Ascending aorta (tissue), 2 donors: ENCODE measurements at regions not wholly inside any gene's neighbourhood (a gene's known extent, or its start where the extent isn't known, plus 50 kb on each side); places are given as distances from the start of the nearest gene placed in this dataset.
"Not testable (repeated sequence)": the region's sequence is repeated elsewhere in the genome, so short reads cannot be mapped to it uniquely, and the experiment has no call there.

Experiments
- DNase-seq, 2 donors: peaks; one replicate each; pipeline ENCODE4 v3.0.0-alpha.2; 2019; ENCODE audit warnings: low spot score in 2 of 2
- H3K27ac ChIP-seq, 2 donors: fragments of 200-600 bp; sonication (generic); one replicate each; pipeline ENCODE4 v1.5.1; 2016 to 2017; ENCODE audit warnings: mild to moderate bottlenecking in 1 of 2
- H3K27me3 ChIP-seq: fragments of 200-600 bp; sonication (generic); one replicate; pipeline ENCODE4 v1.5.1; 2017
- H3K36me3 ChIP-seq, 2 donors: fragments of 200-600 bp; sonication (generic); one replicate each; pipeline ENCODE4 v1.5.1; 2016
- H3K4me1 ChIP-seq, 2 donors: fragments of 200-600 bp; sonication (generic); one replicate each; pipeline ENCODE4 v1.5.1; 2016 to 2017; ENCODE audit warnings: mild to moderate bottlenecking in 1 of 2
- H3K4me3 ChIP-seq, 2 donors: fragments of 200-600 bp; sonication (generic); one replicate each; pipeline ENCODE4 v1.5.1; 2016 to 2017; ENCODE audit warnings: mild to moderate bottlenecking in 1 of 2
- H3K9me3 ChIP-seq, 2 donors: fragments of 200-600 bp; sonication (generic); one replicate each; pipeline ENCODE4 v1.5.1; 2016
- intact Hi-C: fragments of 100-400 bp; cut with DNase I; formaldehyde crosslinking; loops from one replicate; pipeline ENCODE4 v1.15.1; 2023
- TF ChIP-seq, protein P1 (sequence below), 3 experiments: fragments of 200-600 bp in 2 of 3; fragments of 450-650 bp in 1 of 3; sonication (generic) in 2 of 3; IDR thresholded peaks; one replicate each; pipeline ENCODE4 v1.5.1; 2016 to 2019; ENCODE audit warnings: antibody characterized with exemption in 3 of 3, mild to moderate bottlenecking in 1 of 3, moderate library complexity in 1 of 3

DNA sequence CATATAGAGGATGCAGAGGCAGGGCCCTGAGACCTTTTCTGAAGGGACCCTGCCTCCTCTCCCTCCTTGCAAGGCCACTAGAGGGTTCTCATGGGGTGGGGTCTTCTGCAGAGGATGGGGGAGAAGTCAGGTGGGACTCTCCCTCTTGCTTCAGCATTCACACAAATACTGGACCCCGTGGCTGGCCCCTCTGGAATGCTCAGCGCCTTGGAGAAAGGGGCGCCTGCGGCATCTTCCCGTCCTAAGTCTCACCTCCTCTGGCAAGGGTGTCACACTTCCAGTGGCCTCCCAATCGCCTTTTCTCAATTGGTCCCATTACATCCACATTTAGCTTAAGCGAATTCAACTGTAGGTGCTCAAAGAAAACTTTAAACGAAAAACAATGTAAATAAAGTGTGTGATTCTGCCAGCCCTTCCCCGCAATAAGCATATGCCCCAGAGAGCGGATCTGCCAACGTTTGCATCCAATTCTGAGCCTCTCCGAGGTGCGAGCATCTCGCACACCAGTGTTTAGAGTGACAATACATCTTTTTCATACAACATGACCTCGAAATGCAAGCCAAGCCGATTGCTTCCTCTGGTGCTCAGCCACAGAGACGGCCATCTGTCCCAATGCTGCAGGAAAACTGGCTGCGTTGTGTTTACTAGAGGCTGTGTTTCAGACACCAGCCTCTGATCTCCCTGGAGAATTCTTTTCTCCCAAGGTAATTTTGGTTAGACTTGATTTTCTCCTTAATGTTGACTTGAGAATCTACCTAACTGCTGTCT, 69.1 kb upstream of the WASF3 start:
- intact Hi-C loops: no loop called here

DNA sequence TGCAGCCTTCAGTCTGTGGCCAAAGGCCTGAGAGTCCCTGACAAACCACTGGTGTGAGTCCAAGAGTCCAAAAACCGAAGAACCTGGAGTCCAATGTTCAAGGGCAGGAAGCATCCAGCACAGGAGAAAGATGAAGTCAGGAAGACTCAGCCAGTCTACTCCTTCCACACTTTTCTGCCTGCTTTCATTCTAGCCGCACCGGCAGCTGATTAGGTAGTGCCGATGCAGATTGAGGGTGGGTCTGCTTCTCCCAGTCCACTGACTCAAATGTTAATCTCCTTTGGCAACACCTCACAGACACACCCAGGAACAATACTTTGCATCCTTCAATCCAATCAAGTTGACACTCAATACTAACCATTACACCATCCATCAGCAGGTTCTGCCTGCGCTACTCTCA, 65.2 kb upstream of the WASF3 start:
- intact Hi-C loops: loop anchor here (10.0 kb wide), 1 partner anchor 238 kb away; the partner anchor contains the start of gene CDK8

More for the DNA sequence above, 69.1 kb upstream of the WASF3 start:
- DNase-seq: peak in 1 of 2 donors; percentile 24
- no peaks in the 10 kb centered on the region for H3K9me3 ChIP-seq
- H3K4me1 ChIP-seq: no peaks in the 10 kb centered on the region
- TF ChIP-seq, protein P1, sequence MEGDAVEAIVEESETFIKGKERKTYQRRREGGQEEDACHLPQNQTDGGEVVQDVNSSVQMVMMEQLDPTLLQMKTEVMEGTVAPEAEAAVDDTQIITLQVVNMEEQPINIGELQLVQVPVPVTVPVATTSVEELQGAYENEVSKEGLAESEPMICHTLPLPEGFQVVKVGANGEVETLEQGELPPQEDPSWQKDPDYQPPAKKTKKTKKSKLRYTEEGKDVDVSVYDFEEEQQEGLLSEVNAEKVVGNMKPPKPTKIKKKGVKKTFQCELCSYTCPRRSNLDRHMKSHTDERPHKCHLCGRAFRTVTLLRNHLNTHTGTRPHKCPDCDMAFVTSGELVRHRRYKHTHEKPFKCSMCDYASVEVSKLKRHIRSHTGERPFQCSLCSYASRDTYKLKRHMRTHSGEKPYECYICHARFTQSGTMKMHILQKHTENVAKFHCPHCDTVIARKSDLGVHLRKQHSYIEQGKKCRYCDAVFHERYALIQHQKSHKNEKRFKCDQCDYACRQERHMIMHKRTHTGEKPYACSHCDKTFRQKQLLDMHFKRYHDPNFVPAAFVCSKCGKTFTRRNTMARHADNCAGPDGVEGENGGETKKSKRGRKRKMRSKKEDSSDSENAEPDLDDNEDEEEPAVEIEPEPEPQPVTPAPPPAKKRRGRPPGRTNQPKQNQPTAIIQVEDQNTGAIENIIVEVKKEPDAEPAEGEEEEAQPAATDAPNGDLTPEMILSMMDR (IDR thresholded peaks at IDR 0.05): no peak
- H3K36me3 ChIP-seq: no peaks in the 10 kb centered on the region
- no peak overlapping the region for H3K27ac ChIP-seq
- H3K27me3 ChIP-seq: no peaks in the 10 kb centered on the region
- no peak overlapping the region for H3K4me3 ChIP-seq

DNA sequence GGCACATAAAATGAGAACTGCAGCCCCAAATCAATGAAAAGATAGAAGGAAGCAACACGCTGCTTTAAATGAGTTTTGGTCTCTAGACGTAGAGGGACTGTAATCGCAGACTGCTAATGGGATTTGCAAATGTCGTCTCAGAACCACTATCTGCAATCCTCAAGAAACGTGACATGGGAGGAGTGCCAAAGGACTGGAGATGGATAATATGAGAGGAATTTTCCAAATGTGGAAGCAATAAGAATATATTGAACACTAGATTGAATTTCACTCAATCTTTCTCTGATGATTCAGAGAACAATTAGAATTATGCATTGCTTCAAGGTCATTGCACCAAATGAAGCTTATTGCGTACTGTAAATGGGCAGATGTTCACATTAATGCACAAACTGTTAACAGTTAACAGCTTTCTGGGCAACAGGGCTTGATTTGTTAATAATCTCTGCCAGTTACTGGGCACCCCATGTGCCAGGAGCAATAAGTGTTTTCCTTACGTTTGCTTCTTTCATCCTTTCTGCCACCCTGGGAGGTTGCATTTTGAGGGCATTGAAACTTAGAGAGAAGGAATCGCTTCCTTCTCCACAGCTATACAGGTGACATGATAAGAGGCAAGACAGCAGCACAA, 62.8 kb upstream of the WASF3 start:
- H3K27me3 ChIP-seq: no peaks in the 10 kb centered on the region
- no peak overlapping the region for H3K4me3 ChIP-seq
- DNase-seq: no peak
- intact Hi-C loops: loop anchor here (5.0 to 10.0 kb wide), 3 partner anchors 117 to 240 kb away; partner anchors contain the start of gene CDK8
- H3K36me3 ChIP-seq: no peaks in the 10 kb centered on the region
- H3K9me3 ChIP-seq: no peaks in the 10 kb centered on the region
- H3K27ac ChIP-seq: no peak overlapping the region
- TF ChIP-seq, protein P1 (IDR thresholded peaks at IDR 0.05): no peak
- H3K4me1 ChIP-seq: no peaks in the 10 kb centered on the region

More for the DNA sequence above, 65.2 kb upstream of the WASF3 start:
- H3K4me3 ChIP-seq, H3K27ac ChIP-seq, H3K27me3 ChIP-seq, H3K4me1 ChIP-seq, H3K9me3 ChIP-seq, H3K36me3 ChIP-seq: not testable (repeated sequence)
- DNase-seq: peak in 1 of 2 donors; percentile 50

DNA sequence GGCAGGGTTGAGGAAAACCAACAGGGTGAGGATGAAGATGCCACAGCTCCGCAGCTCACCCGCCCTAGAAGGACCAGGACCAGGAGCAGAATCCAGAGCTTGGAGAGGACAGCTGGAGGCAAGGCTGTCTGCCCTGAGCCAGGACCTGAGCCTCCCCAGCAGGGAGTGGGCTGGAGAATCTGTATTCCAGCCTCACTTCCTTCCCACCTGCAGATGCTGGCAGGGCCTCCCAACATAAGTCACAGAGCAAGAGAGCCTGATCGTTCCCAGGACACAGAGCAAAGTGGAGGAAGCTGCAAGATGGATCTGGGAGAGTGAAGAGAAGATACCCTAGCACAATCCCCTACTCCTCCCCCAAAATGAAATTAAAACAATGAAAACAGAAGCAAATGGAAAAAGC, 61.7 kb upstream of the WASF3 start:
- no peaks in the 10 kb centered on the region for H3K9me3 ChIP-seq
- intact Hi-C loops: loop anchor here (1.0 to 10.0 kb wide), 4 partner anchors 118 to 309 kb away; partner anchors contain the start of gene CDK8
- no peaks in the 10 kb centered on the region for H3K36me3 ChIP-seq
- H3K4me3 ChIP-seq: no peak overlapping the region
- H3K27me3 ChIP-seq: no peaks in the 10 kb centered on the region
- TF ChIP-seq, protein P1 (IDR thresholded peaks at IDR 0.05): no peak
- DNase-seq: no peak
- H3K4me1 ChIP-seq: no peaks in the 10 kb centered on the region
- H3K27ac ChIP-seq: no peak overlapping the region

DNA sequence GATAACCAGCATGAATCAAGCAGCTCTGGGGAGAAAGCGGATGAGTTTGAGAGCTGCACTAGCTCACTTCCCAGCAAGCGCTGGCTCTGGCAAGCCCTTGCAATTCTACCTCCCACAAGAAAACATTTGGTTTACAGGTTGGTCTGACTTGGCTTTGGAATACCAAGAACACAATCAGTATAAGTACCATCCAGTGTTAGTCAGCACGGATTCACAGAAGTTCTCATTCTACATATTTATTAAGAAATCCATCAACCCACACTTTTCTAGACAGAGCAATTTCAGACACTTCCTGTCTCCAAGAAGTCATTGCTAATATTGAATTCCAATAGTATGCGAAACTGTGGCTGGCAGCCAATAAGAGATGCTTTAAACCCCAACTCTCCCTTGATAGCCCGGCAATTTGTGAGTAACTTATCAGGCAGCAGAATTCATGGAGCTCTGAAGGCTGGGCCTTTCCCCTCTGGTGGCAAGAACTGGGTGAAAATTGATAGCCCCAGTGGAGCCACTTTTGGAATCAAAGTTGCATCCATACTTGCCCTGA, 59.4 kb upstream of the WASF3 start:
- Histone ChIP-seq H3K4me3 (no peak overlapping the region), H3K4me1 (no peaks in the 10 kb centered on the region), H3K27ac (no peak overlapping the region), H3K36me3 (no peaks in the 10 kb centered on the region), H3K27me3 (no peaks in the 10 kb centered on the region), H3K9me3 (no peaks in the 10 kb centered on the region)
- TF ChIP-seq, protein P1 (IDR thresholded peaks at IDR 0.05): no peak
- no peak for DNase-seq
- intact Hi-C loops: loop anchor here (5.0 to 10.0 kb wide), 3 partner anchors 121 to 243 kb away; partner anchors contain the start of gene CDK8
